Caco-2 (cell line): ENCODE measurements at regions not wholly inside any gene's neighbourhood (a gene's known extent, or its start where the extent isn't known, plus 50 kb on each side); places are given as distances from the start of the nearest gene placed in this dataset.

Experiments
- BruUV-seq: library from RNA; stranded (reverse); fragments of 400-500 nt; replicated peaks from 2 replicates; lab custom pipeline; 2021; lab: Mats Ljungman, UMichigan
- CTCF ChIA-PET: fragments of 300-600 bp; sonication (Branson Sonifier 250); formaldehyde crosslinking; loops from one replicate; lab custom pipeline; 2022; ENCODE audit warnings: antibody characterized with exemption; lab: Charles Lee
- POLR2A ChIA-PET: fragments of 300-600 bp; sonication (Branson Sonifier 250); formaldehyde crosslinking; loops from one replicate; lab custom pipeline; 2022; ENCODE audit warnings: antibody characterized with exemption; lab: Charles Lee
- DNase-seq, 2 experiments: peaks; one replicate each; pipeline versions ENCODE4 v3.0.0 to v3.0.0-alpha.2; 2020 to 2022
- H3K27me3 ChIP-seq: replicated peaks from 2 replicates; pipeline ENCODE4 v1.6.0; 2011; ENCODE audit warnings: low read length; ENCODE audit not compliant: control insufficient read depth, insufficient read depth
- H3K36me3 ChIP-seq: 2 replicates; pipeline ENCODE4 v1.5.1; 2011; ENCODE audit warnings: low read length; ENCODE audit not compliant: control insufficient read depth, insufficient read depth
- H3K4me1 ChIP-seq: fragments of 250-450 bp; sonication (Bioruptor Pico); 2 replicates; pipeline ENCODE4 v1.5.1; 2020; ENCODE audit warnings: mild to moderate bottlenecking
- H3K4me3 ChIP-seq: 2 replicates; pipeline ENCODE4 v1.5.1; 2011; ENCODE audit warnings: low read depth, mild to moderate bottlenecking, control low read depth, low read length
- H3K9me3 ChIP-seq: fragments of 250-450 bp; sonication (Bioruptor Pico); 2 replicates; pipeline ENCODE4 v1.5.1; 2020; ENCODE audit warnings: mild to moderate bottlenecking, moderate library complexity
- H3K27ac Mint-ChIP-seq: one replicate; pipeline ENCODE4 v1.8.0; 2022; ENCODE audit warnings: mixed read lengths; ENCODE audit not compliant: unreplicated experiment
- H3K27me3 Mint-ChIP-seq: one replicate; pipeline ENCODE4 v1.8.0; 2022; ENCODE audit warnings: mixed read lengths; ENCODE audit not compliant: insufficient read depth, unreplicated experiment
- H3K36me3 Mint-ChIP-seq: one replicate; pipeline ENCODE4 v1.8.0; 2022; ENCODE audit warnings: mild to moderate bottlenecking, mixed read lengths; ENCODE audit not compliant: insufficient read depth, unreplicated experiment
- H3K4me1 Mint-ChIP-seq: one replicate; pipeline ENCODE4 v1.8.0; 2022; ENCODE audit warnings: low read depth, mixed read lengths; ENCODE audit not compliant: unreplicated experiment
- H3K4me3 Mint-ChIP-seq: one replicate; pipeline ENCODE4 v1.8.0; 2022; ENCODE audit warnings: mild to moderate bottlenecking, moderate library complexity, mixed read lengths; ENCODE audit not compliant: unreplicated experiment
- H3K9me3 Mint-ChIP-seq: one replicate; pipeline ENCODE4 v1.8.0; 2022; ENCODE audit warnings: mixed read lengths; ENCODE audit not compliant: unreplicated experiment
- CTCF ChIP-seq, 2 experiments: fragments of 200-600 bp in 1 of 2; IDR thresholded peaks; 1 replicate in 1 of 2; 2 replicates in 1 of 2; pipeline versions ENCODE4 v1.5.1 to v1.8.0; 2011 to 2022; ENCODE audit warnings: antibody characterized with exemption in 1 of 2, control low read depth in 1 of 2, inconsistent platforms in 1 of 2, low read depth in 1 of 2, low read length in 1 of 2, mild to moderate bottlenecking in 1 of 2, moderate library complexity in 1 of 2; ENCODE audit not compliant: insufficient read depth in 1 of 2, severe bottlenecking in 1 of 2, unreplicated experiment in 1 of 2
- intact Hi-C: fragments of 100-400 bp; cut with micrococcal nuclease; formaldehyde crosslinking; loops from one replicate; pipeline ENCODE4 v1.10.0; 2022; ENCODE audit not compliant: unreplicated experiment

- H3K27ac Mint-ChIP-seq = no peak overlapping the region
- ChIA-PET POLR2A (no interaction called here), CTCF (no interaction called here)
Measured at GRCh38 chr7:47143339-47143738, 438.6 kb downstream of the TNS3 start.

GRCh38 chr7:47142867-47143175 lies 439.1 kb downstream of the TNS3 start:
- no peak overlapping the region for H3K4me3 Mint-ChIP-seq
- intact Hi-C loops = no loop called here
- DNase-seq = no peak
- H3K27me3 ChIP-seq = no peaks in the 10 kb centered on the region; the same call in 1 of the 2 replicates
- H3K4me1 Mint-ChIP-seq = no peaks in the 10 kb centered on the region
- H3K36me3 ChIP-seq = no peaks in the 10 kb centered on the region
- BruUV-seq = no TSS peak
- ChIA-PET CTCF (no interaction called here), POLR2A (no interaction called here)
- no peaks in the 10 kb centered on the region for H3K9me3 Mint-ChIP-seq
- H3K36me3 Mint-ChIP-seq = no peaks in the 10 kb centered on the region
- no peak overlapping the region for H3K4me3 ChIP-seq
- H3K4me1 ChIP-seq = no peaks in the 10 kb centered on the region
- no peak overlapping the region for H3K27ac Mint-ChIP-seq
- peaks cover 23% of the 10 kb centered on the region for H3K27me3 Mint-ChIP-seq
- no peaks in the 10 kb centered on the region for H3K9me3 ChIP-seq
- no peak for TF ChIP-seq CTCF (IDR thresholded peaks at IDR 0.05; ENCODE audit: insufficient read depth in 1 of 2, low read depth in 1 of 2, low read length in 1 of 2, severe bottlenecking in 1 of 2, unreplicated experiment in 1 of 2)

More at GRCh38 chr7:47143339-47143738, 438.6 kb downstream of the TNS3 start:
- intact Hi-C loops = no loop called here
- H3K36me3 ChIP-seq = no peaks in the 10 kb centered on the region
- H3K4me3 ChIP-seq = no peak overlapping the region
- BruUV-seq = no TSS peak
- H3K9me3 ChIP-seq = no peaks in the 10 kb centered on the region
- H3K4me1 ChIP-seq = no peaks in the 10 kb centered on the region
- Mint-ChIP-seq H3K27me3 (peaks cover 23% of the 10 kb centered on the region), H3K4me1 (no peaks in the 10 kb centered on the region), H3K4me3 (no peak overlapping the region), H3K36me3 (no peaks in the 10 kb centered on the region), H3K9me3 (no peaks in the 10 kb centered on the region)
- TF ChIP-seq CTCF (IDR thresholded peaks at IDR 0.05; ENCODE audit: insufficient read depth in 1 of 2, low read depth in 1 of 2, low read length in 1 of 2, severe bottlenecking in 1 of 2, unreplicated experiment in 1 of 2) = no peak
- no peaks in the 10 kb centered on the region; the same call in 1 of the 2 replicates for H3K27me3 ChIP-seq
- DNase-seq = no peak

GRCh38 chr7:47142169-47142866 lies 439.6 kb downstream of the TNS3 start:
- ChIA-PET CTCF (no interaction called here), POLR2A (no interaction called here)
- no peaks in the 10 kb centered on the region for H3K36me3 Mint-ChIP-seq
- no peak for DNase-seq
- no peak for TF ChIP-seq CTCF (IDR thresholded peaks at IDR 0.05; ENCODE audit: insufficient read depth in 1 of 2, low read depth in 1 of 2, low read length in 1 of 2, severe bottlenecking in 1 of 2, unreplicated experiment in 1 of 2)
- Histone ChIP-seq H3K4me3 (no peak overlapping the region), H3K36me3 (no peaks in the 10 kb centered on the region), H3K4me1 (no peaks in the 10 kb centered on the region), H3K27me3 (no peaks in the 10 kb centered on the region), H3K9me3 (no peaks in the 10 kb centered on the region)
- BruUV-seq = no TSS peak
- no peaks in the 10 kb centered on the region for H3K4me1 Mint-ChIP-seq
- intact Hi-C loops = no loop called here
- no peaks in the 10 kb centered on the region for H3K9me3 Mint-ChIP-seq
- H3K4me3 Mint-ChIP-seq = no peak overlapping the region
- no peak overlapping the region for H3K27ac Mint-ChIP-seq
- H3K27me3 Mint-ChIP-seq = peaks cover 23% of the 10 kb centered on the region
